ENCODE measurements at regions not wholly inside any gene's neighbourhood (a gene's known extent, or its start where the extent isn't known, plus 50 kb on each side); places are given as distances from the start of the nearest gene placed in this dataset.

- FAIRE-seq: no peak
Measured at GRCh38 chr4:178311997-178312396, 869.8 kb upstream of the AGA start.

- no peak for FAIRE-seq
Measured at GRCh38 chr4:178314287-178314686, 872.0 kb upstream of the AGA start.

- FAIRE-seq: no peak
Measured at GRCh38 chr4:178316211-178316610, 874.0 kb upstream of the AGA start.

- FAIRE-seq: no peak
Measured at GRCh38 chr4:178320003-178320402, 877.8 kb upstream of the AGA start.

- no peak for FAIRE-seq
Measured at GRCh38 chr4:178322524-178323183, 880.4 kb upstream of the AGA start.

- no peak for FAIRE-seq
Measured at GRCh38 chr4:178329226-178329872, 887.1 kb upstream of the AGA start.

GRCh38 chr4:178333355-178333754 is 891.1 kb upstream of the AGA start:
- no peak for FAIRE-seq

GRCh38 chr4:178339769-178340168 is 897.5 kb upstream of the AGA start:
- FAIRE-seq: no peak

GRCh38 chr4:178340468-178340867 is 898.2 kb upstream of the AGA start:
- FAIRE-seq: no peak

GRCh38 chr4:178344096-178344495 is 901.9 kb upstream of the AGA start:
- no peak for FAIRE-seq

- FAIRE-seq: no peak
Measured at GRCh38 chr4:178347111-178347510, 904.9 kb upstream of the AGA start.

GRCh38 chr4:178349601-178350000 is 907.4 kb upstream of the AGA start:
- FAIRE-seq: no peak

GRCh38 chr4:178351185-178351584 is 908.9 kb upstream of the AGA start:
- FAIRE-seq: no peak

GRCh38 chr4:178356725-178357124 is 914.5 kb upstream of the AGA start:
- FAIRE-seq: no peak

- no peak for FAIRE-seq
Measured at GRCh38 chr4:178385481-178385880, 943.2 kb upstream of the AGA start.

GRCh38 chr4:178387756-178388155 is 945.5 kb upstream of the AGA start:
- no peak for FAIRE-seq

- FAIRE-seq: no peak
Measured at GRCh38 chr4:178395798-178396197, 953.6 kb upstream of the AGA start.

GRCh38 chr4:178412455-178412854 is 970.2 kb upstream of the AGA start:
- FAIRE-seq: no peak

- no peak for FAIRE-seq
Measured at GRCh38 chr4:178414042-178414441, 971.8 kb upstream of the AGA start.

GRCh38 chr4:178414881-178415446 is 972.7 kb upstream of the AGA start:
- no peak for FAIRE-seq

GRCh38 chr4:178415925-178416324 is 973.7 kb upstream of the AGA start:
- no peak for FAIRE-seq

- no peak for FAIRE-seq
Measured at GRCh38 chr4:178423366-178423765, 981.1 kb upstream of the AGA start.

GRCh38 chr4:178426871-178427270 is 984.6 kb upstream of the AGA start:
- FAIRE-seq: no peak

- no peak for FAIRE-seq
Measured at GRCh38 chr4:178427663-178428062, 985.4 kb upstream of the AGA start.
